ENCODE measurements at regions not wholly inside any gene's neighbourhood (a gene's known extent, or its start where the extent isn't known, plus 50 kb on each side); places are given as distances from the start of the nearest gene placed in this dataset.

GRCh38 chr3:64342940-64343688 is 117.8 kb upstream of the PRICKLE2 start:
- no peak for TF ChIP-seq CTCF (IDR thresholded peaks at IDR 0.05; ENCODE audit: low read depth, low read length)
- DNase-seq (ENCODE audit: extremely low read depth, low read depth), result peak; percentile 79

- DNase-seq (ENCODE audit: extremely low read depth, low read depth), result no peak
- no peak for TF ChIP-seq CTCF (IDR thresholded peaks at IDR 0.05; ENCODE audit: low read depth, low read length)
Measured at GRCh38 chr3:64341296-64341695, 116.0 kb upstream of the PRICKLE2 start.

GRCh38 chr3:64340641-64341101 is 115.4 kb upstream of the PRICKLE2 start:
- no peak for DNase-seq (ENCODE audit: extremely low read depth, low read depth)
- no peak for TF ChIP-seq CTCF (IDR thresholded peaks at IDR 0.05; ENCODE audit: low read depth, low read length)

- no peak for DNase-seq (ENCODE audit: extremely low read depth, low read depth)
- TF ChIP-seq CTCF (IDR thresholded peaks at IDR 0.05; ENCODE audit: low read depth, low read length), result no peak
Measured at GRCh38 chr3:64336488-64336887, 111.2 kb upstream of the PRICKLE2 start.

GRCh38 chr3:64332459-64333350 is 107.4 kb upstream of the PRICKLE2 start:
- TF ChIP-seq CTCF (IDR thresholded peaks at IDR 0.05; ENCODE audit: low read depth, low read length), result no peak
- no peak for DNase-seq (ENCODE audit: extremely low read depth, low read depth)

GRCh38 chr3:64331605-64332004 is 106.3 kb upstream of the PRICKLE2 start:
- DNase-seq (ENCODE audit: extremely low read depth, low read depth), result no peak
- no peak for TF ChIP-seq CTCF (IDR thresholded peaks at IDR 0.05; ENCODE audit: low read depth, low read length)

GRCh38 chr3:64329037-64329436 is 103.8 kb upstream of the PRICKLE2 start:
- TF ChIP-seq CTCF (IDR thresholded peaks at IDR 0.05; ENCODE audit: low read depth, low read length), result no peak
- DNase-seq (ENCODE audit: extremely low read depth, low read depth), result no peak
